ENCODE measurements at regions not wholly inside any gene's neighbourhood (a gene's known extent, or its start where the extent isn't known, plus 50 kb on each side); places are given as distances from the start of the nearest gene placed in this dataset.
A peak's percentile ranks its signal among the peaks of the same experiment; 100 is the strongest.

GRCh38 chr4:17397611-17398010 is 114.3 kb downstream of the QDPR start:
- Histone ChIP-seq H3K27me3 (ENCODE audit: control insufficient read depth, insufficient read depth, low read length) (no peaks in the 10 kb centered on the region), H3K36me3 (ENCODE audit: control insufficient read depth, insufficient read depth, low read length) (no peaks in the 10 kb centered on the region), H3K9me3 (ENCODE audit: control insufficient read depth, insufficient read depth, low read depth, low read length) (no peaks in the 10 kb centered on the region), H3K4me3 (replicated peaks in 1 of 4; ENCODE audit: control extremely low read depth in 1 of 4, insufficient read depth in 1 of 4, low read depth in 3 of 4, low read length in 4 of 4) (no peak overlapping the region), H3K27ac (ENCODE audit: insufficient read depth, low read length) (no peak overlapping the region), H3K4me1 (ENCODE audit: control insufficient read depth, extremely low read depth, insufficient read depth, low read length) (no peaks in the 10 kb centered on the region), H3K79me2 (ENCODE audit: control insufficient read depth, insufficient read depth, low read length) (no peaks in the 10 kb centered on the region), H3K9ac (ENCODE audit: insufficient read depth, low read length) (no peak overlapping the region), H3K4me2 (ENCODE audit: extremely low read depth, insufficient read depth, low read length) (no peak overlapping the region), H4K20me1 (ENCODE audit: control insufficient read depth, extremely low read depth, insufficient read depth, low read length) (no peaks in the 10 kb centered on the region), H2AFZ (ENCODE audit: low read length) (no peak overlapping the region)
- TF ChIP-seq, protein P1, sequence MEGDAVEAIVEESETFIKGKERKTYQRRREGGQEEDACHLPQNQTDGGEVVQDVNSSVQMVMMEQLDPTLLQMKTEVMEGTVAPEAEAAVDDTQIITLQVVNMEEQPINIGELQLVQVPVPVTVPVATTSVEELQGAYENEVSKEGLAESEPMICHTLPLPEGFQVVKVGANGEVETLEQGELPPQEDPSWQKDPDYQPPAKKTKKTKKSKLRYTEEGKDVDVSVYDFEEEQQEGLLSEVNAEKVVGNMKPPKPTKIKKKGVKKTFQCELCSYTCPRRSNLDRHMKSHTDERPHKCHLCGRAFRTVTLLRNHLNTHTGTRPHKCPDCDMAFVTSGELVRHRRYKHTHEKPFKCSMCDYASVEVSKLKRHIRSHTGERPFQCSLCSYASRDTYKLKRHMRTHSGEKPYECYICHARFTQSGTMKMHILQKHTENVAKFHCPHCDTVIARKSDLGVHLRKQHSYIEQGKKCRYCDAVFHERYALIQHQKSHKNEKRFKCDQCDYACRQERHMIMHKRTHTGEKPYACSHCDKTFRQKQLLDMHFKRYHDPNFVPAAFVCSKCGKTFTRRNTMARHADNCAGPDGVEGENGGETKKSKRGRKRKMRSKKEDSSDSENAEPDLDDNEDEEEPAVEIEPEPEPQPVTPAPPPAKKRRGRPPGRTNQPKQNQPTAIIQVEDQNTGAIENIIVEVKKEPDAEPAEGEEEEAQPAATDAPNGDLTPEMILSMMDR (conservative IDR thresholded peaks at IDR 0.05 in 1 of 2, IDR thresholded peaks at IDR 0.05 in 1 of 2; ENCODE audit: low read depth in 1 of 2, low read length in 2 of 2), result no peak
- no peak for TF ChIP-seq EZH2 (IDR thresholded peaks at IDR 0.05; ENCODE audit: low read length, missing control alignments)
- DNase-seq (ENCODE audit: low read depth in 2 of 2), result no peak

DNA sequence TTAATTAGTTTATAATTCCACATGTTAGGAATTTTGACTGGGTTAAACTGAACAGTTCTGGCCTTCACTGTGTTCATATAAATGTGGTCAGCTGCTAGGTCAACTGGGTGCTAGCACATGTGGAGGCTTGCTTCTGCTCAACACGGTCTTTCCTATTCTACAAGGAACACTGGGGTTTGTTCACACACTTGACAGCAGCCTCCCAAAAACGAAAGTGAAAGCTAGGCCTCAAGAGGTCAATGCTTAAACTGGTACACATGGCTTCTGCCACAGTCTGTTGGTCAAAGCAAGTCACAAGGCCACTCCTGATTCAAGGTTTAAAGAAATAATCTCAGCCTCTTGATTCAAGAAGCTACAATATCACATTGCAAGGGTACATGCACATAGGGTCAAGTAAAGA is 126.5 kb downstream of the QDPR start:
- H2AFZ ChIP-seq (ENCODE audit: low read length), result peak overlapping the region; percentile 90
- H3K9ac ChIP-seq (ENCODE audit: insufficient read depth, low read length), result no peak overlapping the region
- no peaks in the 10 kb centered on the region for H4K20me1 ChIP-seq (ENCODE audit: control insufficient read depth, extremely low read depth, insufficient read depth, low read length)
- H3K4me3 ChIP-seq (replicated peaks in 1 of 4; ENCODE audit: control extremely low read depth in 1 of 4, insufficient read depth in 1 of 4, low read depth in 3 of 4, low read length in 4 of 4), result no peak overlapping the region
- H3K79me2 ChIP-seq (ENCODE audit: control insufficient read depth, insufficient read depth, low read length), result no peaks in the 10 kb centered on the region
- no peaks in the 10 kb centered on the region for H3K36me3 ChIP-seq (ENCODE audit: control insufficient read depth, insufficient read depth, low read length)
- peak; percentile 38 to 60 for DNase-seq (ENCODE audit: low read depth in 2 of 2)
- H3K27me3 ChIP-seq (ENCODE audit: control insufficient read depth, insufficient read depth, low read length), result no peaks in the 10 kb centered on the region
- H3K27ac ChIP-seq (ENCODE audit: insufficient read depth, low read length), result no peak overlapping the region
- TF ChIP-seq EZH2 (IDR thresholded peaks at IDR 0.05; ENCODE audit: low read length, missing control alignments), result no peak
- TF ChIP-seq, protein P1 (conservative IDR thresholded peaks at IDR 0.05 in 1 of 2, IDR thresholded peaks at IDR 0.05 in 1 of 2; ENCODE audit: low read depth in 1 of 2, low read length in 2 of 2), result no peak
- no peaks in the 10 kb centered on the region for H3K9me3 ChIP-seq (ENCODE audit: control insufficient read depth, insufficient read depth, low read depth, low read length)
- peak overlapping the region; percentile 75 for H3K4me2 ChIP-seq (ENCODE audit: extremely low read depth, insufficient read depth, low read length)
- H3K4me1 ChIP-seq (ENCODE audit: control insufficient read depth, extremely low read depth, insufficient read depth, low read length), result no peaks in the 10 kb centered on the region

- H3K27ac ChIP-seq (ENCODE audit: insufficient read depth, low read length), result no peak overlapping the region
- no peak overlapping the region for H3K4me2 ChIP-seq (ENCODE audit: extremely low read depth, insufficient read depth, low read length)
- H3K9ac ChIP-seq (ENCODE audit: insufficient read depth, low read length), result no peak overlapping the region
- no peaks in the 10 kb centered on the region for H3K4me1 ChIP-seq (ENCODE audit: control insufficient read depth, extremely low read depth, insufficient read depth, low read length)
- H4K20me1 ChIP-seq (ENCODE audit: control insufficient read depth, extremely low read depth, insufficient read depth, low read length), result no peaks in the 10 kb centered on the region
- H3K79me2 ChIP-seq (ENCODE audit: control insufficient read depth, insufficient read depth, low read length), result no peaks in the 10 kb centered on the region
- TF ChIP-seq, protein P1 (conservative IDR thresholded peaks at IDR 0.05 in 1 of 2, IDR thresholded peaks at IDR 0.05 in 1 of 2; ENCODE audit: low read depth in 1 of 2, low read length in 2 of 2), result no peak
- no peak for TF ChIP-seq EZH2 (IDR thresholded peaks at IDR 0.05; ENCODE audit: low read length, missing control alignments)
- no peak for DNase-seq (ENCODE audit: low read depth in 2 of 2)
- no peak overlapping the region for H2AFZ ChIP-seq (ENCODE audit: low read length)
- no peaks in the 10 kb centered on the region for H3K9me3 ChIP-seq (ENCODE audit: control insufficient read depth, insufficient read depth, low read depth, low read length)
- H3K36me3 ChIP-seq (ENCODE audit: control insufficient read depth, insufficient read depth, low read length), result no peaks in the 10 kb centered on the region
- H3K27me3 ChIP-seq (ENCODE audit: control insufficient read depth, insufficient read depth, low read length), result no peaks in the 10 kb centered on the region
- no peak overlapping the region for H3K4me3 ChIP-seq (replicated peaks in 1 of 4; ENCODE audit: control extremely low read depth in 1 of 4, insufficient read depth in 1 of 4, low read depth in 3 of 4, low read length in 4 of 4)
Observed at GRCh38 chr4:17380347-17380746, 131.5 kb downstream of the QDPR start.
